ENCODE measurements at regions not wholly inside any gene's neighbourhood (a gene's known extent, or its start where the extent isn't known, plus 50 kb on each side); places are given as distances from the start of the nearest gene placed in this dataset.

DNA sequence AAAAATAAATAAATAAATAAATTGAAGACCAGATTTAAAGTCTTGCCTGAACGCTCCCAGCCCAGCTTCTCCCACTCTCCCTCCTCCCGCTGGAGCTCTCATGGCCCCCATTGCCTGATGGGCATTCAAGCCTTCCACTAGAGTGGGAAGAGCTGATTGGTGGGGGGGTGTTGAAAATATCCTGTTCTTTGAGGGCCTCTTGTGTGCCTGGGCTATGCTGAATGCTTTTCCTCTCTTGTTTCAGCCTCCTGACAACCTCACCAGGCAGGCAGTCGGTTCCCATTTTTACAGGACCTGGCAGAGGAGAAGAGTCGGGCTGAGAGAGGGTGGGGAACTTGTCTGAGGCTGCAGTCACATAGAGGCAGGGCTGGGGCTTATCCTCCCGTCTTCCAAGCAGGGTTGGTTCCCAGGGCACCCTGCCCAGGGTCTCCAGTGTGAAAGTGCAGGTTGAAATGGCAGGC, 59.2 kb upstream of the SSBP3 start:
- Mint-ChIP-seq H3K4me1 (ENCODE audit: low read depth) (peaks cover 33% of the 10 kb centered on the region), H3K9me3 (no peaks in the 10 kb centered on the region)

DNA sequence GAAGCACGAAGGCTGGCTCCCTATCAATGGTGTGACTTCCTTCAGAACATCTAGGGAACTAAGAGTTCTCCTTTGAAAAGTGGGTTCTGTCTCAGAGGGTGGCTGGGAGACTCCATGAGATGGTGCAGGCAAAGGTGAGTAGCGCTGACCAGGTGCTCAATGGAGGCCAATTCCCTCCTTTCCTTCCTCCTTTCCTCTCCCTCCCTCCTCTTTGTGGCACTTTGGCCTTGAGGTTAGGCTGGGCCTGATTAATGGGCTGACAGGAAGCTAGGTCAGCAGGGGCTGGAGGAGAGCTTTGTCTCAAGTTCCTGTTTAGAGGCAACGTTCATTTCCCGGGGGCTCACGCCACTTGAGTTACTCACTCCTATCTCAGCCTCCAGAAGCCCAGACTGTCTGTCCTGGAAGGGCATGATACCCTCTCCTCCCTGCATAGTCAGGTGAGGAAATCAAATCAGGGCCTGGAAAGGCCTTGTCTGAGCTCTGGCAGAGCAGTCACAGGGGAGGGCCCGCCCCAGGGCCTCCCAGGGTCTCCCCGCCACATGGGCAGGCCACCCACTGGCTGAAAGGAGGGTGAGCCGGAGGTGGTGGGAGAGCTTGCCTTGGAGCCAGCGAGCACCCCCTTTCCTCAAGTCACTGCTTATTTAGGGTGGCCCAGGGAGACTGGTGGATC, 58.4 kb upstream of the SSBP3 start:
- no peaks in the 10 kb centered on the region for H3K27me3 Mint-ChIP-seq (ENCODE audit: insufficient read depth)
- H3K36me3 Mint-ChIP-seq (ENCODE audit: low read depth): peaks cover 2% of the 10 kb centered on the region
- intact Hi-C loops (cut with micrococcal nuclease): loop anchor here (1.0 to 2.0 kb wide), 2 partner anchors 24 to 56 kb away; no protein-coding TSS in a partner anchor
- no peak overlapping the region for H3K4me3 Mint-ChIP-seq
- no peak overlapping the region for H3K27ac Mint-ChIP-seq
- DNase-seq (ENCODE audit: low spot score): no peak
- no peaks in the 10 kb centered on the region for H3K9me3 Mint-ChIP-seq
- H3K4me1 Mint-ChIP-seq (ENCODE audit: low read depth): peaks cover 39% of the 10 kb centered on the region

More for the DNA sequence above, 59.2 kb upstream of the SSBP3 start:
- no peak for DNase-seq (ENCODE audit: low spot score)
- no peaks in the 10 kb centered on the region for H3K27me3 Mint-ChIP-seq (ENCODE audit: insufficient read depth)
- intact Hi-C loops (cut with micrococcal nuclease): loop anchor here (2.0 kb wide), 1 partner anchor 57 kb away; no protein-coding TSS in a partner anchor
- peaks cover 2% of the 10 kb centered on the region for H3K36me3 Mint-ChIP-seq (ENCODE audit: low read depth)
- no peak overlapping the region for H3K4me3 Mint-ChIP-seq
- H3K27ac Mint-ChIP-seq: no peak overlapping the region

DNA sequence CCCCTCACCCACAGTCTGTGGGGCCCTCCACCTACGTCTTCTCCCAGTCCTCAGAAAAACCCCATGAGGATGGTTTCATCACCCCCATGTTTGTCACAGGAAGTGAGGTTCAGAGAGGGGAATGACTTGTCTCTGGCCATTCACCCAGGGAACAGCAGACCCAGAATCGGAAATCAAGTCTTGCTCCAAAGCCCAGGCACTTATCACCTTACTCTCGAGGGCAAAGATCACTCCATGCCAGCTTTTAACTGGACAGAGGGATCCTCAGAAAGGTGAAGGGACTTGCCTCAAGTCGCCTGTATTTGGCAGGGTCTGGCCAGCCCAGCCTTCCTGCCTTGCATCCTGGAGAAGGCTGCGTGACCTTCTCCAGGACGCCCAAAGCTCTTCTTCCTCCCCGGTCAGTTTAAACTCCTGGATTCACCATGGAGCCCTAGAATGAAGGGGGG, 57.9 kb upstream of the SSBP3 start:
- peaks cover 2% of the 10 kb centered on the region for H3K36me3 Mint-ChIP-seq (ENCODE audit: low read depth)
- DNase-seq (ENCODE audit: low spot score): no peak
- intact Hi-C loops (cut with micrococcal nuclease): loop anchor here (1.0 to 2.0 kb wide), 2 partner anchors 24 to 55 kb away; no protein-coding TSS in a partner anchor
- peak overlapping the region; percentile 85 for H3K27ac Mint-ChIP-seq
- no peaks in the 10 kb centered on the region for H3K9me3 Mint-ChIP-seq
- H3K4me3 Mint-ChIP-seq: peak overlapping the region; percentile 33
- no peaks in the 10 kb centered on the region for H3K27me3 Mint-ChIP-seq (ENCODE audit: insufficient read depth)
- peaks cover 40% of the 10 kb centered on the region for H3K4me1 Mint-ChIP-seq (ENCODE audit: low read depth)

DNA sequence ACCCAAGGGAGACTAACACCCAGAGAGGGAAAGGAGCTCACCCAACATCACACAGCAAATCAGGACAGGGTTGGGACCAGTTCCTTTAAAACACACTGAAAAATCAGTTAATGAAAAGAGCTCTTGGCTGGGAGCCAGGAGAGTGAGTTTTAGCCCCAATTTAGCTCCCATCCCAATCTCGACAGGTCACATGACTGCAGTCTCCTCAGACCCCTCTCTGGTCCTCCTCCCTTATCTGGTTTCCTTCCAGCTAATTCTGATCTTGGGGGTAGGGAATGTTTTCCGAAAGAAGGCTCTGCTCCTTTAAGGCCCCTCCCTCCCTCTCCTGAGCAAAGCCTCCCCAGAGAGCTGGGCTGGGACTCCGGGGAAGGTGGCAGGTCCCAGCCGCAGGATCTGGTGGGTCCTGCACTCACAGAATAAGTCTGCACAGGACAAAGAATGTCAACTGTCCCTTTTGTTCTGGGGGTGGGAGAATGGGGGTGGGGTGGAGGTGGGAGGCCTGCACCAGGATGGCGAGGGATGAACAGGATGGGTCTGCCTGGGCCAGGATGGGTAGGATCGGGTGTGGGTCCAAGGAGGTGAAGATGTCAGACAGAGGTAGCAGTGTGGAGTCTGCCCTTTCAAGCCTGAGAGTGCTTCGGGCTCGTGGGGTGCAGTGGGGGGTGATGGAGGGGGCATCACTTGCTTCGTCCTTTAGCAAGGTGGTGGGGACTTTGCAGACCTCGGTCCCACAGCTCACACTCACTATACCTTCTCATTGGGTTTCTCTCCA, 57.3 kb upstream of the SSBP3 start:
- H3K4me3 Mint-ChIP-seq: peak overlapping the region; percentile 33
- H3K4me1 Mint-ChIP-seq (ENCODE audit: low read depth): peaks cover 39% of the 10 kb centered on the region
- H3K27ac Mint-ChIP-seq: peak overlapping the region; percentile 85
- intact Hi-C loops (cut with micrococcal nuclease): loop anchor here (1.0 to 2.0 kb wide), 2 partner anchors 25 to 55 kb away; no protein-coding TSS in a partner anchor
- H3K36me3 Mint-ChIP-seq (ENCODE audit: low read depth): peaks cover 2% of the 10 kb centered on the region
- no peaks in the 10 kb centered on the region for H3K27me3 Mint-ChIP-seq (ENCODE audit: insufficient read depth)
- no peak for DNase-seq (ENCODE audit: low spot score)
- H3K9me3 Mint-ChIP-seq: no peaks in the 10 kb centered on the region

DNA sequence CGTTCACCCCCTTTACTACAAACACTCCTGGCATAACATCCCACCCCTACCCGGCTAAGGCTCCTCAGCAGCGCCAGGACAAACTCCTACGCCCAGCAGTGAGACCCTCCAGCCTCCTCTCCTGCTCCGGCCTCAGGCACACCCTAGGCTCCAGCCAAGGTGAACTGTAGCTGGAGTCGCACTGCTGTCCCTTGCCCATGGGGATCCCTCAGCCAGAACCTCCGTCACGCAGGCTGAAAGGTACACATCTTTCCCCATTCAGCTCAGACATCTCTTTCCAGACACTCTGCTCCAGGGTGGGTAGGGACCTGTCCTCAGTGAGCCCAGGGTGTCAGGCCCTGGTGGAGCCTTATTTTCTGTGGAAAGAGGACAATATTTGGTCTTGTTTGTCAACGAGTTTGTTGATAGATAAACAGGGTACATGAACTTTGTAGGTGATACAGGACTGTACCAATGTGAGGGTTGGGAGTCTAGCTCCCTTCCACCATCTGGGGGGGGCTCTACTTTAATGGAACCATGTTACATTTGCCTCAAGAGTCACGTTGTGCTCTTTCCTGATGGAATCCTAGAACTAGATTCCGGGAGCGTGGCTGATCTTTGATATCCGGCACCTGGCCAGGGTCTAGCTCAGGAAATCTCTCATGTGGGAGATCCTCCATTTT, 56.5 kb upstream of the SSBP3 start:
- peaks cover 2% of the 10 kb centered on the region for H3K27me3 Mint-ChIP-seq (ENCODE audit: insufficient read depth)
- peak overlapping the region; percentile 48 for H3K27ac Mint-ChIP-seq
- no peaks in the 10 kb centered on the region for H3K9me3 Mint-ChIP-seq
- H3K36me3 Mint-ChIP-seq (ENCODE audit: low read depth): peaks cover 2% of the 10 kb centered on the region
- no peak for DNase-seq (ENCODE audit: low spot score)
- no peak overlapping the region for H3K4me3 Mint-ChIP-seq
- peaks cover 39% of the 10 kb centered on the region for H3K4me1 Mint-ChIP-seq (ENCODE audit: low read depth)
- intact Hi-C loops (cut with micrococcal nuclease): no loop called here

DNA sequence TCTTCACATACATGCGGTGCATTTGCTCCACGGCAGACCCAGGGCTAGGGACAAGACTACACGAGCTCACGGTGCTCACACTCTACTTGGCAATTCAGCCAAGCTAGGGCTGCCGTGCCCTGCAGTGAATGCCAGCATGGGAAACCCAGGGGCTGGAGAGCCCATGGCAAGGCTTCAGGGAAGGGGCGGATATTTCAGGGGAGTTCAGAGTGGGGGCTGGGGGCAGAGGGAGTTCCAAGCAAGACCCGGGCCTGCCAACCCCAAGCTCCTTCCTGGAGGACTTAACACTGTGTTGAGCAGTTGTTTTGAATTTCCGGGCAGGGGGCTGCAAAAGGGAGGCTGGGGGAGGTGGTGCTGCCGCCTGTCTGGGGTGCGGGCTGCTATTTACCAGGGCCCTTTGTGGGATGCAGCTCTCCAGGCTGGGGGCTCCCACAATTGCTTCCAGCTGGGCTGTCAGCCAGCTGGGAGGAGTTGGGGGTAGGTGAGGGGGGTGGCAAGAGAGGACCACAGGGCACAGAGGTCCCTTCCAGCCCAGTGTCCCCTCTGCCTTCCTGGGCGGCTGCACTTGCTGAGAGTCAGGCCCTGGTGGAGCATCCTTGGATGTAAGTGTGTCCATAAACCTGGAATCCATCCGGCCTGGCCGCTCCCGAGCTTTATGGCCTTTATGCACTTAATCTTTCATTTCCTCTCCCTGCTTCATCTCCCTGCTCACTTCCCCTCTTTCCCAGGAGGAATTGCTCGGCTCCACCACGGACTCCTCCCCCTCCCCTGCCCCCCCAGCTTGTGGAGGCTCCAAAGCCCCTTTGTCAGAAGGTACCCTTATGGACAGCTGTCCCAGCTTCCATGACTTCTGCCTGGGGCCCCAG, 55.8 kb upstream of the SSBP3 start:
- H3K4me1 Mint-ChIP-seq (ENCODE audit: low read depth): peaks cover 39% of the 10 kb centered on the region
- H3K9me3 Mint-ChIP-seq: no peaks in the 10 kb centered on the region
- H3K4me3 Mint-ChIP-seq: no peak overlapping the region
- intact Hi-C loops (cut with micrococcal nuclease): no loop called here
- no peak overlapping the region for H3K27ac Mint-ChIP-seq
- no peak for DNase-seq (ENCODE audit: low spot score)
- H3K36me3 Mint-ChIP-seq (ENCODE audit: low read depth): no peaks in the 10 kb centered on the region
- peaks cover 2% of the 10 kb centered on the region for H3K27me3 Mint-ChIP-seq (ENCODE audit: insufficient read depth)

DNA sequence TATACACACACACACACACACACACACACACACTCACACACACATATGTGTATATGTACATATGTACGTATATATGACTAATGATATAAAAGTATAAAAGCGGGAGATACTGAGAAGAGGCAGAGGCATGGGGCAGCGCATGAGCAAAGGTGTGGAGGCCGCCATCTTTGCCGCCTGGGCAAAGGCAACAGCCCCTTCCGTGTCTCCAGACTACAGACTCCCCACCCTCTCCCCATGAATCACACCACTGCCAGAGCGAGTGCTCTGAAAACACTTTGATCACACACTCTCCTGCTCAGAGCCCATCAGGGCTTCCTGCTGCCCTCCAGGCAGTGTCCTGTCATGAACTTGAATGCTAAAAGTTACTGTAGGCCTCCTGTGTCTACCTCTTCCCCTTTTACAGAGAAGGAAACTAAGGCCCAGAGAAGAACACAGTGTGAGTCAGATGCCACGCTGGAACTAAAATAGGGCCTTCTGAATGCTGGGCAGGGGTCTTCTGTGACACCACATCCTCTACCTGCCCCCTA, 54.7 kb upstream of the SSBP3 start:
- H3K9me3 Mint-ChIP-seq: no peaks in the 10 kb centered on the region
- no peaks in the 10 kb centered on the region for H3K36me3 Mint-ChIP-seq (ENCODE audit: low read depth)
- H3K4me3 Mint-ChIP-seq: no peak overlapping the region
- intact Hi-C loops (cut with micrococcal nuclease): no loop called here
- H3K4me1 Mint-ChIP-seq (ENCODE audit: low read depth): peaks cover 39% of the 10 kb centered on the region
- no peak for DNase-seq (ENCODE audit: low spot score)
- H3K27ac Mint-ChIP-seq: no peak overlapping the region
- peaks cover 4% of the 10 kb centered on the region for H3K27me3 Mint-ChIP-seq (ENCODE audit: insufficient read depth)

DNA sequence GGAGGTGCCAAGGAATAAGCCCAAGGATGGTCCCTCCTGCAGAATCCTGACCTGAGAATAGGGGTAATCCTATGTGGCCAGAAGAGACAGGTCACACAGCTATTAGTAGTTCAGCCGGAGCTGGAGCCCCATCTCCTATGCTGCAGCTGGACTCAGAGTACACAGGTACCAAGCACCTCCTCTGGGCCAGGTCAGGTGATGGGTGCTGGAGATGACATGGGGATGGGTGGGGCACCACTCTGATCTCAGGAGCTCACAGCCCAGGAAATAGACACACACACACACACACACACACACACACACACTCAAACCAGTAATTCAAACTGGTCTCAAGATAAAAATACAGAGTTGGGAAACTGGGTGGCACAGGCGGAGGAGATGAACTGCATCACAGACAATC, 54.2 kb upstream of the SSBP3 start:
- Mint-ChIP-seq H3K9me3 (no peaks in the 10 kb centered on the region), H3K4me3 (no peak overlapping the region), H3K27me3 (ENCODE audit: insufficient read depth) (peaks cover 4% of the 10 kb centered on the region), H3K4me1 (ENCODE audit: low read depth) (peaks cover 39% of the 10 kb centered on the region), H3K36me3 (ENCODE audit: low read depth) (no peaks in the 10 kb centered on the region), H3K27ac (peak overlapping the region; percentile 0)
- intact Hi-C loops (cut with micrococcal nuclease): no loop called here
- no peak for DNase-seq (ENCODE audit: low spot score)

DNA sequence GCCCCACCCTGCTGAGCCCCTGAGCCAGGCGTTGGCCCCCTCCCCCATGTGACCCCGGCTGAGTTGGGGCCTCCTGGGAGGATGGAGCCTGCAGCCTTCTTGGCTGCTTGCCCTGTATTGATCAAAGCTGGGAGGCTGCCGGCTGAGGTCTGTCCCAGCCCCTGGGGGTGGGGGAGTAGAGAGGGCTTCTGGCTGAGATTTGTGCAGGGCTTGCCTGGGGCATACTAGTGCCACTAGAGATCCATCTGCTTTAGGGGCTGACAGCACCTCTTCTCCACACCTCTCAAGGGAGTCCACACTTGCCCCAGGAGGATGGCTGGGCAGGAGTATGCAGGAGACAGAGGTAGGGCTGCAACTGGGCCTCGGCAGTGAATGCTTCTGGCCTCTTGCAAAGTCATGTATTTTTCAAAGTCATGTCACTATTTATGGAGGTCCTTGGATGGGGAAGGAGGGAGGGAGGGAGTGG, 53.6 kb upstream of the SSBP3 start:
- H3K36me3 Mint-ChIP-seq (ENCODE audit: low read depth): no peaks in the 10 kb centered on the region
- no peak for DNase-seq (ENCODE audit: low spot score)
- H3K9me3 Mint-ChIP-seq: no peaks in the 10 kb centered on the region
- H3K27me3 Mint-ChIP-seq (ENCODE audit: insufficient read depth): peaks cover 4% of the 10 kb centered on the region
- peaks cover 39% of the 10 kb centered on the region for H3K4me1 Mint-ChIP-seq (ENCODE audit: low read depth)
- intact Hi-C loops (cut with micrococcal nuclease): no loop called here
- no peak overlapping the region for H3K4me3 Mint-ChIP-seq
- no peak overlapping the region for H3K27ac Mint-ChIP-seq

DNA sequence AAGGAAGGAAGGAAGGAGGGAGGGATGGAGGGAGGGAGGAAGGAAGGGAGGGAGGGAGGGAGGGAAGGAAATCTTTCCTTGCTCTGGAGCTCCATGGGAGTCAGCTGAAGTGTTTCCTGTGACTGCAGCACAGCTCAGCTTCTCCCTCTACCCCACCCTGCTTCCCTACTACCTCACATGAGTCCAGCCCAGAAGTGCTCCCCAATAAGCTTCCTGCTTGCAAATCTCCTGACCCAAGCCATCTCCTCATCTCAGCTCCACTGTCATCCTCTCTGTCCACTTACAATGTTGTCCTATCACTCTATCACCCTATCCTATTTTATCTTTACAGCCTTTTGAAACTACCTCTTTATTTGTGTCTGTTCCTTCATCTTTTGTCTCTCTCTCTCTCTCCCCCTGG, 52.9 kb upstream of the SSBP3 start:
- Mint-ChIP-seq H3K4me1 (ENCODE audit: low read depth) (peaks cover 39% of the 10 kb centered on the region), H3K36me3 (ENCODE audit: low read depth) (no peaks in the 10 kb centered on the region), H3K9me3 (no peaks in the 10 kb centered on the region), H3K4me3 (no peak overlapping the region), H3K27ac (no peak overlapping the region), H3K27me3 (ENCODE audit: insufficient read depth) (peaks cover 4% of the 10 kb centered on the region)
- no peak for DNase-seq (ENCODE audit: low spot score)
- intact Hi-C loops (cut with micrococcal nuclease): no loop called here

DNA sequence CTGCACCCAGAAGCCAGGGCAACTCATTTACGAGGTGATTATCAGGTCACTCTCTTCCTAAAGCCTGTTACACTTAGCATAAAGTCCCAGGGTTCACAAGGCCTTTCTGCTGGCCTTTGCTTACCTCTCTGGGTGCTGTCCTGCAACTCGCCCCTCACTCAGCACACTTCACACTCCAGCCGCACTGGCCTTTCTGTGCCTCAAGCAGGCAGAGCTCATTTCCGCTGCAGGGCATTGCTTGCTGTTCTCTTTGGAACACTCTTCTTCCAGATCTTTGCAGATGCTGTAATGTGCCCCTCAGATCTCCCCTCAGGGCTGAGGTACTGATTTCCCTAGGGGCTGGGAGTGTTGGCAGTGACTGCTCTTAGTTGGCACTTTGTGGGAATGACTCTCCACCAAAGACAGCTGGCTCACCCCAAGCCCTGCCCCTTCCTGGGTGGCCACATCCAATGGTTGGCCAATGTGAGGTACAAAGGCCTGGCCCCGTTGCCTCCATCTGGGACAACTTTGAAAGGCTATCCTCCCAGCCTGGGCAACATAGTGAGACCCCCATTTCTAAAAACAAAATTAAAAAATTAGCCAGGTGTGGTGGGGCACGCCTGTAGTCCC, 50.8 kb upstream of the SSBP3 start:
- no peak overlapping the region for H3K27ac Mint-ChIP-seq
- intact Hi-C loops (cut with micrococcal nuclease): no loop called here
- H3K27me3 Mint-ChIP-seq (ENCODE audit: insufficient read depth): peaks cover 11% of the 10 kb centered on the region
- no peaks in the 10 kb centered on the region for H3K9me3 Mint-ChIP-seq
- peaks cover 21% of the 10 kb centered on the region for H3K4me1 Mint-ChIP-seq (ENCODE audit: low read depth)
- H3K36me3 Mint-ChIP-seq (ENCODE audit: low read depth): no peaks in the 10 kb centered on the region
- no peak for DNase-seq (ENCODE audit: low spot score)
- no peak overlapping the region for H3K4me3 Mint-ChIP-seq

DNA sequence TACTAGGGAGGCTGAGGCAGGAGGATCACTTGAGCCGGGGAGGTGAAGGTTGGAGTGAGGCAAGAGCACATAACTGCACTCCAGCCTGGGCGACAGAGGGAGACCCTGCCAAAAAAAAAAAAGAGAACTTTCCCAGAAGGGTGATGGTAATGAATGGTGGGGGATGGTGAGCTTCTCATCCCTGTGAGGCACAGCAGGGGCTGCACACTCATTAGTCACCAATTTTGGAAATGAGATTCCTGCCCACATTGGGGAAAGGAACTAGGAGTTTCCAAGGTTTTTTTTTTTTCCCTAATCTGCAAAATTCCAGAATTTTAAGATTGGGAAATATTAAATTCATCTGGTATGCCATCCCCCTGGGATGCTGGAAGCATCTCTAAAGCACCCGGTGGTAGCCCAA, 50.2 kb upstream of the SSBP3 start:
- H3K36me3 Mint-ChIP-seq (ENCODE audit: low read depth): no peaks in the 10 kb centered on the region
- intact Hi-C loops (cut with micrococcal nuclease): no loop called here
- H3K4me3 Mint-ChIP-seq: no peak overlapping the region
- peaks cover 11% of the 10 kb centered on the region for H3K27me3 Mint-ChIP-seq (ENCODE audit: insufficient read depth)
- no peak overlapping the region for H3K27ac Mint-ChIP-seq
- H3K4me1 Mint-ChIP-seq (ENCODE audit: low read depth): peaks cover 21% of the 10 kb centered on the region
- no peak for DNase-seq (ENCODE audit: low spot score)
- H3K9me3 Mint-ChIP-seq: no peaks in the 10 kb centered on the region
